MM.1S (cell line): ENCODE measurements at regions not wholly inside any gene's neighbourhood (a gene's known extent, or its start where the extent isn't known, plus 50 kb on each side); places are given as distances from the start of the nearest gene placed in this dataset.

ENCODE experiments used
- CTCF ChIP-seq: fragments of 300-600 bp; sonication (generic); IDR thresholded peaks from 2 replicates; pipeline ENCODE4 v1.5.1; 2016; ENCODE audit warnings: antibody characterized with exemption, low read length, mixed read lengths
- EZH2 ChIP-seq: fragments of 300-600 bp; sonication (generic); optimal IDR thresholded peaks from 2 replicates; pipeline ENCODE3; 2017; ENCODE audit warnings: low read depth, mild to moderate bottlenecking, antibody characterized with exemption, low read length, mixed read lengths
- EZH2phosphoT487 ChIP-seq: fragments of 300-600 bp; sonication (generic); IDR thresholded peaks from 2 replicates; pipeline ENCODE4 v1.6.1; 2018; ENCODE audit warnings: antibody characterized with exemption, low read length

DNA sequence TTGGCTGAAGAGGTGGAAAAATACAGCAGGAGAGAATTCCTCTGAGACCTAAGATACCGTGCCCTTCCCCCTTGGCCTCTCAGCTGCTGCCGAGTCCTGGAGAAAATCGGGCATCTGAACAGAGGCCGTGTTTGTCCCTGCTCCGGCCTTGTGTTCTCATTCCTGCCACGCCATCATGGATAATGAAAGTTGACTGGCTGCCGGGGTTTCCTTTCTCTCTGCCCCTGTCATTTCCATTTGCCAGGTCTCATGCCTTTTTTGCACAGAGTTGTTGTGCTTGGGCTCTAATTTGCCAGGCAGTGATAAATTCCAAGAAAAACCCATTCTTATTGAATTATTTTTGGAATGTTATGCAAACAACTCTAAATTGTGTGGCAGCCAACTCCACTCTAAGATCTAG, 496.9 kb upstream of the TNP1 start:
- TF ChIP-seq CTCF: no peak
- no peak for TF ChIP-seq EZH2phosphoT487
- TF ChIP-seq EZH2: no peak
